ENCODE measurements at regions not wholly inside any gene's neighbourhood (a gene's known extent, or its start where the extent isn't known, plus 50 kb on each side); places are given as distances from the start of the nearest gene placed in this dataset.

- FAIRE-seq: peak; percentile 86
Measured at GRCh38 chrX:134718105-134718965, 60.1 kb upstream of the PLAC1 start.

DNA sequence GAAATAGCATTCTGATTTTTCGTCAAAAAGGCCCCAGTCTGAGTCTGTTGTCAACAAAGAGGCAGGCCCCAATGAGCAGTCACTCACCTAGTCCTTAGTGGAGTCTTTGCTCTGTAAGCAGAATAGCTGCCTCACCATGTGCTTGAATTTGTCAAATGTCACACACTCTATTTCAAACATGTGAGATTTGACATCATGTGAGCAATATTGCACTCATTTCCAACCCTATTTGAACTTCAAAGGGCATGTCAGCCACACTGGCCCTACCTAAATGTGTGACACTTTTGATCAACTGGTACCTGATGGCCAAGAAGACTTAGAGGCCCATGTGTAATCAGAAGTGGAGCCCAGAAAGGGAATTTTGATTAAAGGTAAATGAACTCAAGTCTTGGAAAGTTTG lies 59.4 kb upstream of the PLAC1 start:
- no peak for FAIRE-seq

More at GRCh38 chrX:134718105-134718965, 60.1 kb upstream of the PLAC1 start:
- DNase-seq (ENCODE audit: low spot score): peak; percentile 87

DNA sequence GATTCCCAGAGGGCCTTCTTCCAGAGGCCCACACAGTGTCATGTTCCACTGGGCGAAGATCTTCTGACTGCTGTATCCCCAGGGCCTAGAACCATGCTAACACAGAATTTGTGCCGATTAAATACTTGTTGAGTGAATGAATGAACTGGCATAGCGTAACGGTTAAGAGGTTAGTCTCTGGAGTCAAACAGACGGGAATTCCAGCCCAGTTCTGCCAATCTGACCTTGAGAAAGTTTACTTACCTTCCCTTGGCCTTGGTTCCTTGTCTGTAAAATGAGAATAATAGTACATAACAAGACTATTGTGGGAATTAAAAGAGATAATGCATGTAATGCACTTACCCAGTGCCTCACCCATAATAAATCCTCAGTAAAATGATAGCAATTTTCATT lies 58.3 kb upstream of the PLAC1 start:
- FAIRE-seq (no peak), DNase-seq (ENCODE audit: low spot score) (no peak)

More for the DNA sequence above, 59.4 kb upstream of the PLAC1 start:
- DNase-seq (ENCODE audit: low spot score): no peak

GRCh38 chrX:134715930-134716619 lies 57.8 kb upstream of the PLAC1 start:
- no peak for DNase-seq (ENCODE audit: low spot score)

GRCh38 chrX:134714633-134715110 lies 56.4 kb upstream of the PLAC1 start:
- DNase-seq (ENCODE audit: low spot score) (no peak), FAIRE-seq (no peak)

More at GRCh38 chrX:134715930-134716619, 57.8 kb upstream of the PLAC1 start:
- FAIRE-seq: no peak

- FAIRE-seq (no peak), DNase-seq (ENCODE audit: low spot score) (no peak)
Measured at GRCh38 chrX:134713618-134714107, 55.4 kb upstream of the PLAC1 start.

GRCh38 chrX:134712272-134712671 lies 54.0 kb upstream of the PLAC1 start:
- FAIRE-seq (no peak), DNase-seq (ENCODE audit: low spot score) (no peak)

- FAIRE-seq (no peak), DNase-seq (ENCODE audit: low spot score) (no peak)
Measured at GRCh38 chrX:134711135-134711921, 53.1 kb upstream of the PLAC1 start.

Measured in RCC 7860 (cell line).